ENCODE measurements at regions not wholly inside any gene's neighbourhood (a gene's known extent, or its start where the extent isn't known, plus 50 kb on each side); places are given as distances from the start of the nearest gene placed in this dataset.

- no peaks in the 10 kb centered on the region for H3K27me3 ChIP-seq
- H3K4me1 ChIP-seq: no peaks in the 10 kb centered on the region
- no peaks in the 10 kb centered on the region for H3K36me3 ChIP-seq
- H3K9me3 ChIP-seq: no peaks in the 10 kb centered on the region
- DNase-seq (ENCODE audit: extremely low spot score in 2 of 2): no peak
- no peak overlapping the region for H3K27ac ChIP-seq
- H3K4me3 ChIP-seq: no peak overlapping the region
- TF ChIP-seq POLR2AphosphoS5 (IDR thresholded peaks at IDR 0.05; ENCODE audit: insufficient read depth in 1 of 2, low read depth in 1 of 2): no peak
- no peak for TF ChIP-seq CTCF (IDR thresholded peaks at IDR 0.05)
- TF ChIP-seq POLR2A (IDR thresholded peaks at IDR 0.05): no peak
- intact Hi-C loops (cut with DNase I): no loop called here
These were observed 357.7 kb upstream of the SMIM21 start for GRCh38 chr18:75785206-75785605.

GRCh38 chr18:75784390-75784789, 356.9 kb upstream of the SMIM21 start:
- Histone ChIP-seq H3K4me3 (peak overlapping the region in 1 of 2 donors; percentile 16), H3K27me3 (no peaks in the 10 kb centered on the region), H3K9me3 (no peaks in the 10 kb centered on the region), H3K27ac (no peak overlapping the region), H3K4me1 (no peaks in the 10 kb centered on the region), H3K36me3 (no peaks in the 10 kb centered on the region)
- no peak for DNase-seq (ENCODE audit: extremely low spot score in 2 of 2)
- intact Hi-C loops (cut with DNase I): no loop called here
- no peak for TF ChIP-seq POLR2A (IDR thresholded peaks at IDR 0.05)
- TF ChIP-seq POLR2AphosphoS5 (IDR thresholded peaks at IDR 0.05; ENCODE audit: insufficient read depth in 1 of 2, low read depth in 1 of 2): no peak
- TF ChIP-seq CTCF (IDR thresholded peaks at IDR 0.05): no peak

GRCh38 chr18:75783566-75784281, 356.2 kb upstream of the SMIM21 start:
- no peaks in the 10 kb centered on the region for H3K36me3 ChIP-seq
- peak overlapping the region in 1 of 2 donors; percentile 16 for H3K4me3 ChIP-seq

GRCh38 chr18:75782826-75783225, 355.3 kb upstream of the SMIM21 start:
- TF ChIP-seq POLR2A (IDR thresholded peaks at IDR 0.05) (no peak), CTCF (IDR thresholded peaks at IDR 0.05) (no peak)
- Histone ChIP-seq H3K4me3 (no peak overlapping the region), H3K27ac (no peak overlapping the region), H3K27me3 (no peaks in the 10 kb centered on the region), H3K36me3 (no peaks in the 10 kb centered on the region), H3K4me1 (no peaks in the 10 kb centered on the region), H3K9me3 (no peaks in the 10 kb centered on the region)
- no peak for DNase-seq (ENCODE audit: extremely low spot score in 2 of 2)
- intact Hi-C loops (cut with DNase I): no loop called here

More at GRCh38 chr18:75783566-75784281, 356.2 kb upstream of the SMIM21 start:
- no peaks in the 10 kb centered on the region for H3K9me3 ChIP-seq
- H3K27me3 ChIP-seq: no peaks in the 10 kb centered on the region
- no peak overlapping the region for H3K27ac ChIP-seq
- DNase-seq (ENCODE audit: extremely low spot score in 2 of 2): no peak
- no peak for TF ChIP-seq POLR2AphosphoS5 (IDR thresholded peaks at IDR 0.05; ENCODE audit: insufficient read depth in 1 of 2, low read depth in 1 of 2)
- TF ChIP-seq POLR2A (IDR thresholded peaks at IDR 0.05): no peak
- TF ChIP-seq CTCF (IDR thresholded peaks at IDR 0.05): no peak
- intact Hi-C loops (cut with DNase I): no loop called here
- no peaks in the 10 kb centered on the region for H3K4me1 ChIP-seq

- TF ChIP-seq POLR2A (IDR thresholded peaks at IDR 0.05) (no peak), POLR2AphosphoS5 (IDR thresholded peaks at IDR 0.05; ENCODE audit: insufficient read depth in 1 of 2, low read depth in 1 of 2) (no peak), CTCF (IDR thresholded peaks at IDR 0.05) (no peak)
- Histone ChIP-seq H3K27me3 (no peaks in the 10 kb centered on the region), H3K27ac (no peak overlapping the region), H3K4me3 (no peak overlapping the region), H3K4me1 (no peaks in the 10 kb centered on the region), H3K36me3 (no peaks in the 10 kb centered on the region), H3K9me3 (no peaks in the 10 kb centered on the region)
- no peak for DNase-seq (ENCODE audit: extremely low spot score in 2 of 2)
- intact Hi-C loops (cut with DNase I): no loop called here
These were observed 354.7 kb upstream of the SMIM21 start for GRCh38 chr18:75782204-75782603.
